GM18508 (cell line): ENCODE measurements at regions not wholly inside any gene's neighbourhood (a gene's known extent, or its start where the extent isn't known, plus 50 kb on each side); places are given as distances from the start of the nearest gene placed in this dataset.

ENCODE experiments used
- ATAC-seq: cut with Tn5 transposase; IDR thresholded peaks from one replicate; pipeline ENCODE4 v1.9.1; 2021; ENCODE audit warnings: moderate number of reproducible peaks; ENCODE audit not compliant: insufficient read depth, unreplicated experiment

DNA sequence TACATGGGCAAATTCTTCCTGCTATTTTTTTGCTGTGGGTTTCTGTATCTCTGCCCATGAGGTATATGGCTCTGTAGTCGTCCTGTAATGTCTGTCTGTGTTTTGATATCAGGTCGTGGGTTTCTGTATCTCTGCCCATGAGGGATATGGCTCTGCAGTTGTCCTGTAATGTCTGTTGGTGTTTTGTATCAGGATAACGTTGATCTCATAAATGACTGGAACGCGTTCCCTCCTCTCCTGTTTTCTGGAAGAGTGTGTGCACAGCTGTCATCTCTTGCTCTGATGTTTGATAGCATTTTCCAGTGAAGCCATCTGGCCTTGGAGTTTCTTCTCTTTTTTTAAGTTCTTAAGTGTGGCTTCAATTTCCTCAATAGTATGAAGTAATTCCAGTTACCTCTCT is 57.2 kb downstream of the SOX1 start:
- ATAC-seq, result no peak

DNA sequence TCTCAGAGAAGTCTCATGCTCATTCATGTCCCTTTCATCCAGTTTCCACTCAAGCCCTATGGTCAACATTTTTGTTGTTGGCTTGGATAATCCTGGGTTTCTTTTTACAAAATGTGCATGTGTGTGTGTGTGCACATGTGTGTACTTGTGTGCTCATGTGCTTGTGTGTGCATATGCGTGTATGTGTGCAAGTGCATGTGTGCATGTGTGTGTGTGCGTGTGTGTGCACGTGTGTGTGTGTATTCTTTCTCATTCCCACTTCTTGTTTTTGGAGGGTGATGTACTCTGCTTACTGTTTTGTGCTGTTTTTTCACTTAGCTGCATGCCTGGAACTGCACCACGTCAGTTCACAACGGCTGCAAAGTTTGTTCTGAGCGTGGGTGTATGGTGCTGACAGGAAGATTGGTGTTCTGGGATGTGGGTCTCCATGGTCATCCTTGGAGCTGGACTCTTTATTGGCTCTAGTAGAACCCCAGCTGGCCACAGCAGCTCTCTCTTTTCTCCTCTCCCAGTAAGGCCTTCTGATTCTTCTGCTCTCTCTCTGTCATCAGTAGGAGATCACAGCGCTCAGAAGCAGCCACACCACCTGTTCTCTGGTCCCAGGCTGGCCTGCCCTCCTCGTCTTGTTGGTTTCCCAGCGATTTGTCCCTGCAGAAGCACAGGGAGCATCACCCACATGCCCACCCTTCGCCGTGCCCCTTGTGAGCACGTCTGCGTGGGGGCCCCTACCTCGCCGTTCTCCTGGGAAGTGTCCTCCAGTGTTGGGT is 60.8 kb downstream of the SOX1 start:
- no peak for ATAC-seq

DNA sequence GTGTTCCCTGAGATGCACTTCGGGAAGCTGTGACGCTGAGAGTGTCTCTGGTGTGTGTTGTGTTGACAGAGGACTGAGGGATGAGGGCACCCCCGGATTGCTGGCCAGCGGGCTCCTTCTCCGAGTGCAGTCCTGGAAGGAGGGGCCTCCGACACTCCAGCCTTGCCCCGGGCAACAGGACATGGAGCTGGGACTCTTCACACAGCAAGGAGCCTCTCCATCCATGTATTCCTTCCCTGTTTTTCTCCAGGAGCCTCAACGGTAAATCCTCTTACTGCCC is 61.3 kb downstream of the SOX1 start:
- ATAC-seq, result no peak

DNA sequence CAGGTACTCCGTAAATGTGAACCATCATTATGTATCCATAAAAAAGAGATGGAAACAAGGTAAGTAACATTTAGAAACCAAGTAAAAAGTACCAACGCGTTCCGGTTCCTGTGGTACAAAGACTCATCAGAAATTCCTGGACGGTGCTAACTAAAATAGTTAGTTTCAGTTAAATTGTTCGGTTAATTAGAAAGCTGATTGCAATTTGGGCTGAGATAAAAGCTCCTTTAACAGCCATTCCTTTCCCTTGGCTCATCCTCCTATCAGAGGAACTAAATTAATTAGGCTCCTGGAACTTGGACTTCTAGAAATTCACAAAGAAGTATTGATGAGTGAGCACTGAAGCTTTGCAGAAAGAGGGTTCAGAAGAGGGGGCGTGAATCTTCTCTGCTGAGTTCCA is 63.5 kb downstream of the SOX1 start:
- ATAC-seq, result no peak

DNA sequence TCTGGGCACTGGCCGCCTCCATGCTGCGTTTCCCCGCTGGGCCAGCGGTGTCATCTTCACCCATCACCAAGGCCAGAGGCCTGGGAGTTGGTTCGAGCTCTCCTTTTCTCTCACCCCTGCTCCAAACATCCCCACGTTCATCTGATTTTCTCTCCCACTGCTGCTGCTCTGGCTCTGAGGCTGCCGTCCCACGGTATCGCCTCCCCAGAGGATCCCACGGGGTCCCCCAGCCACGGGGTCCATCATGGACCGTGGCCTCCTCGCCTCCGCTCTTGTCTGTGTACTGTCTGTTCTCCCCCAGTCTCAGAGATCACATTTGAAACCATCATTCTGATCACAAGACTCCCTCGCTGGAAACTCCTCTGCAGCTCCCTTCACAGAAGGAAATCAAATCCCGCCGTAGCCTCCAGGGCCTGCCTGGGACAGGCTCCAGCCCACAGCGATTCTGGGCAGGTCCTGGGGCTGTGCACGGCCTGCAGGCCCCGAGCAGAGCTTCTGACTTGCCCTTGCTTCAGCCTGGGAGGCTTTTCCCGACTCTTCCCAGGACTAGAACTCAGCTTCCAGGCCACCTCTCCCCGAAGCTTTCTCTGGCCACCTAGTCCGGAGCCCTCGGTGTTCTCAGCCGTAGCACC is 64.2 kb downstream of the SOX1 start:
- no peak for ATAC-seq

DNA sequence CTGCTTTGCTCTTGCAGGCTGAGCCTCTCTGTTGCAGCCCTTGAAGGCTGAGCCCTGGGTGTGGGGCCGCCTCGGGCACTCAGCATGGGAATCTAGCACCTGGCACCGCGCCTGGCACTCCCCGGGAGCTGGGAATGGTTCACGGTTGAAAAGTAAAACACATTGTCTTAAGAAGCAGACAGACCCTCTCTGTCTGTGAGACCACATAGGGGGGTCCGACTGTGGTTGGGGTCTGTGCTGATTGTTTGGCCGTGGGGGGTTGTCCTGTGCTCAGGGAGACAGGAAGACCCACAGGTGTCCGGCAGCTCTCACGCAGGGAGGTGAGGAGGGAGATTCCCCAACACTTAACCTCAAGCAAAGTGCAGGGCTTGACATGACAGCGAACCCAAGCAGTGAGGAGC is 64.8 kb downstream of the SOX1 start:
- no peak for ATAC-seq

DNA sequence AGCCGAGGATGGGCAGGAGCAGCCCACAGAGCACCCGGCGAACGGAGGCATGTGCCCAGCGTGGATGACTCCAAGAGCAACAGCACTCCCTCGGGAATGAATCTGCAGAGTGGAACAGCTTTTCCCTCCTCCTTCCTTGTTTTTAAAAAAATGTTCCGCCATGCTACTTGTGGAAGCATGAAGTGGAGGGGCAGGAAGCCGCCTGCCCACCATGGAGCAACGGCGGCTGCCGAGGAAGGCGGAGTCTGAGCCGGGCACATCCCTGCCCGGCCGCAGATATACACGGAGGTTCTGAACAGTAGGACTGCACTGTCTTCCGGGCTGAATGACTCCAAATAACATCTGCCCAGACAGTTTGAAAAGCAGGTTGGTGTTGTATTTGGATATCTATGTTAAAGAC is 65.2 kb downstream of the SOX1 start:
- no peak for ATAC-seq

DNA sequence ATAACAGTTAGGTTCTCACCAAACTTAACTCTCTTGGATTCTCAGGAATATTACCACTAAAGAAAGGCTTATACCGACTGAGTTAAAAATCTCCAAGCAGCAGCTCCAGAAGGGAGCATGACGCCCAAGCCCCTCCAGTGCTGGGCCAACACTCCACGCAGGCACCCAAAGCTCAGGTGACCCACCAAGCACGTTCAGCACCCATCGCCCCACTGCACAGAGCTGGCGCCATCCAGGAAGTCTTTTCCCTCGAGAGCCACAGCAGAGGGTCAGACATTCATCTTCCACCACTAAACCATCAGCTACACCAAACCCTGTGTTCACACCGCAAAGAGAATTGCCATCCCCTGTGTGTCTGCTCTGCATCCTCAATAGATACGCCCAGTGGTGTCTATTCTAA is 65.7 kb downstream of the SOX1 start:
- ATAC-seq, result no peak

DNA sequence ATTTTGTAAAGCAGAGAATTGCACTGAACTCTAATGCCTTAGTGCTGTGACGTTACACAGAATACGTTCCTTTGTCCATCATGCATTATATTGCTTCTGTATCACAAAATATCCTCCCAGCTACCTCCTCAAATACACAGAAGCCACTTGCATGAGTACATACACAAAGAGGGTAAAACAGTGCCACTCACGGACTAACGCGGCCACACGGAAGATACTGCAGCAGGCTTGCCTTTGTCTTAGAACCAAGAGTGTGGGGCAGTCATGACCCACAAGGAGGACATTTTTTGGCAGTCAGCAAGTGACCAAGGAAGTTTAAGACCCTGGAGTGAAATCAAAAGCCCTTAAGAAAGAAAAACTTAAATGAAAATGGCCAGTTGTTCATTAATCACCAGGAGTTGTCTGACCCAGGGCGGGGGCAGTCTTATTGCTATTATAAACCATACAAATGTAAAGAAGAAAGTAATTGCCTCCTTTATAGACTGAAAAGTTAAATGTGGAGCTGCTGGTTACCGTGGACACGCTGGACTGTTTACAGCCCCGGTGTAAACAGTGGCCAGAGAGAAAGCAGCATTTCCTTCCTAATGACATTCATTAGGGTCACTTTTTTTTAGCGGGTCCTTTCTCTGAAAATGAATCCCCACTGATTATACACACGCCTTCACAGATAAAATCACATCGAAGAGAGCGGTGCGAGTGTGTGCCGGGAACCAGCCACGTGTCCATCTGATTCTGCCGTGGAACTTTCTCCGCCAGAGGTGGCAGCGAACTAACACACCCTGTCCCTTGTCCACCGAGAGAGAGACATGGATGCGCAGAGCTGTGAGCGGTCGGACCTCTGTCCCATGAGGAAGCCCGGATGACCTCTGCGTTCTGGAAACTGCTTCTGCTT is 66.8 kb downstream of the SOX1 start:
- no peak for ATAC-seq

DNA sequence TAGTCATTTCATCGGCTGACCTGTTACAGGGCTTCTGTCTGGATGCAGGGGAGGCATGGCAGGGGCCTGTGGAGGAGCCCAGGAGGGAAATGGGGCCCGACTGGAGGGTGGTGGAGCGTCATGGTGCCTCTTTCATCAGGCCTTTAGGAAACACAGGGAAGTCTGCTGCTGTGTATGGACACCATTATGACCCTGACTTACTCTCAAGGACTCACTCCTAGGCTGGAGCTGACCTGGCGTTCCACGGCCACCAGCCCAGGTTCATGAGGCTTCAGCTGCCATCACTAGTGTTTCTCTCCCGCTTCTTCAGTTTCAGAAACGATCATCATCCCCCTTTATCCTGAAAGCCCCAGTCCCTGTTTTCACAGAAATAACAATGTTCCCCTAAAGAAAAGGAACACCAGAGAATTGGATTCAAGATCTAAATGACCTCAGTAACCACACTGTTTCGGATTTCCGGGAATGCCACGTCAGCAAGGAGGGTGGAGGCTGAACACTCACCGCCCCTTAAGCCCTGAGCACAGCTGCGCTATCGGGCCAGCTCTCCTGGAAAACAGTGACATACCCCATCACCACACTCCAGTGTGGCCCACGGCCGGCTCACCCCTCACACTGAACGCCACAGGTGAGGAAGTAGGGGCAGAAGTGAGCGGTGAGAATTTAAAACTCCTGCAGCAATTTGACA is 67.6 kb downstream of the SOX1 start:
- no peak for ATAC-seq

DNA sequence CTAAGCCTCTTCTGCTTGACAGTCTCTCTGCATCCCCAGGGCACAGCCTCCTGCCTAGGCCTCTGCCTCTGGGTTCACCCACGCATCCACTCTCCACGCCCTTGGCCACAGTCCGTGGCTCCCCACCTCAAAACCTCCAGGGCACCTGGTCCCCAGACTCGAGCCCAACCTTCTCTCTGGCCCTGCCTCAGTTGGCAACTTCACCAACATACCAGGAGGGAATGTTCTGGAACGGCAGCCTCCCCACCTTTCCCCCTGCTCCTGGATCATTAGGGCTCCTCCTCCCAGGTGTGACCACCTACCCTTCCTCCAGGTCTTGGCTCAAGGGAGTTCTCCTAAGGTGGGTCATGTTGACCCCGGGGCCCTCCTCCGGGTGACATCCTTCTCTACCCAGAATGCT is 69.1 kb downstream of the SOX1 start:
- no peak for ATAC-seq

DNA sequence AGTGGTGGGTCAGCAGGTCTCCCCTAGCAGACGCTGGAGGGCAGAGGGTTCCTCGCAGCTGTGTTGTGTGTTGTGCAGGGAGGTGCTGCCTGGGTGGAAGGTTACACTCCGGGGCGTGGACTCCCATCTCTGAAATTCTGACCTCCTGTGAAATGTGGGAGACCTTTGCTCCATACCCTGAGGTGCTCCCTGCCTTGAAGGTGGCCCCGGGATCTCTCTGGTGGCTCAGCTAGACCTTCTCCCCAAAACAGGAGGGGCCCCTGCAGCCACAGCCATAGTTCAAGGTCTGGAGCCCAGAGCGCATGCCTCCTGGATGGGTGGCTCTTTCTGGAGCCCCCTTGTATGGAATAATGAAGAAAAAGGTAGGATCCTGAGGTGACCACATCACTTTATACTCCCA is 70.2 kb downstream of the SOX1 start:
- ATAC-seq, result no peak

DNA sequence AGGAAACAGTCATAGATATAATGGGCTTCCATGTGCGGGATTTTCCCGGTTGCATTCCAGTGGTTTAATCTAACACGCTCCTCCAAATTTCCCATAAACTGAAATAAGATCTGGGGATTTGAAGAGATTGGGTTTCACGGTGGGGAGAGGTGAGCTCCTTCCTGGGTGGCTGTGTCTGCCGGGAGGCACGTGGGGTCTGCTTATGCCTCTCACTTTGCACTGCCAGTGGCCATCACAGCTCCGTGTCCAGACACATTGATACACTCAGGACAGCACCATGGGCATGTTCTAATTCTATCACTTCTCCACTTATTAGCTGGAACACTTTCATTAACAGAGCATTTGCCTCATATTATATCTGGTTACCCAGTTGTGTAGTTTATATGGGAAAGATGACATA is 73.4 kb downstream of the SOX1 start:
- ATAC-seq, result no peak

DNA sequence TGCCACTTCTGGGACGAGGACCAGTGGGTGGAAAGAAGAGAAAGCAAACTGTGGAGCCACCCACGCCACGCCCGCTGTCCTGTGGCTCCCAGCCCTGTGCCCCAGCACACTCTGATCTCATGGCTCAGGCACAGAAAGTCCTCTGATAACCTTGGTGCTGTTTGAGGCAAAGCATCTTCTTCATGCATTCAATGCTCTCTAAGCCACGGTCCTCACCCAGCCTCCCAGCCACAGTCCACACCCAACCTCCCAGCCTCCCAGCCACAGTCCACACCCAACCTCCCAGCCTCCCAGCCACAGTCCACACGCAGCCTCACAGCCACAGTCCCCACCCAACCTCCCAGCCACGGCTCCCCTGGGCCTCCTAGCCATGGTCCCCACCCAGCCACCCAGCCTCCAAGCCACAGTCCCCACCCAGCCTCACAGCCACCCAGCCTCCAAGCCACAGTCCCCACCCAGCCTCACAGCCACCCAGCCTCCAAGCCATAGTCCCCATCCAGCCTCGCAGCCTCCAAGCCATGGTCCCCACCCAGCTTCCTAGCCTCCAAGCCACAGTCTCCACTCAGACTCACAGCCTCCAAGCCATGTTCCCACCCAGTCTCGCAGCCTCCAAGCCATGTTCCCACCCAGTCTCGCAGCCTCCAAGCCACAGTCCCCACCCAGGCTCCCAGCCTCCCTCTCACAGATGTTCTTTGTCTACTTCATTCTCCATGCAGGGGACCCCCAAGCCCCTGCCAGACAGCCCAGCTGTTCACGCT is 74.9 kb downstream of the SOX1 start:
- no peak for ATAC-seq

DNA sequence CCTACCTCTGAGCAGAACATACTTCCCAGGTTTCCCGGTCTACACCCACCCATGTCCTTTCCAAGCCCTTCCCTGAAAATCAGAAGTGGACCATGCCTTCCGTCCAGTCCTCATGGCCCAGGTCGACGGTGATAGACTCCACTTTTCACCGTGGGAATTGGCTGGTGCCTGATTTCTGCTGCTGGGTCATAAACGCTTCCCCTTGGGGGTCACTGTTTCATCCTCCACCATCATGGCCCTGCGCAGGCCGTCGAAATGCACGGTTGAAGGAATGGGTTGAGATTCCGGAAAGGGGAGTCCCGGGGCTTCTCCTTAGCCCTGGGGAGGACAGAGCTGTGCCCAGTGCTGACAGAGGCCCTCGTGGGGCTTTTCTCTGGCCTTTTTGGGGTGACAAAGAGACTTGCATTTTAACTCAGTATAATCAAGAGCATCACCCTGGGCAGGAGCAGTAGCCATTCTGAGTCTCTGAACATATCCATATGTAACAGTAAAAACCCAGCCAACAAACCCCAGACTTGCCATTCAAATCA is 75.5 kb downstream of the SOX1 start:
- no peak for ATAC-seq

DNA sequence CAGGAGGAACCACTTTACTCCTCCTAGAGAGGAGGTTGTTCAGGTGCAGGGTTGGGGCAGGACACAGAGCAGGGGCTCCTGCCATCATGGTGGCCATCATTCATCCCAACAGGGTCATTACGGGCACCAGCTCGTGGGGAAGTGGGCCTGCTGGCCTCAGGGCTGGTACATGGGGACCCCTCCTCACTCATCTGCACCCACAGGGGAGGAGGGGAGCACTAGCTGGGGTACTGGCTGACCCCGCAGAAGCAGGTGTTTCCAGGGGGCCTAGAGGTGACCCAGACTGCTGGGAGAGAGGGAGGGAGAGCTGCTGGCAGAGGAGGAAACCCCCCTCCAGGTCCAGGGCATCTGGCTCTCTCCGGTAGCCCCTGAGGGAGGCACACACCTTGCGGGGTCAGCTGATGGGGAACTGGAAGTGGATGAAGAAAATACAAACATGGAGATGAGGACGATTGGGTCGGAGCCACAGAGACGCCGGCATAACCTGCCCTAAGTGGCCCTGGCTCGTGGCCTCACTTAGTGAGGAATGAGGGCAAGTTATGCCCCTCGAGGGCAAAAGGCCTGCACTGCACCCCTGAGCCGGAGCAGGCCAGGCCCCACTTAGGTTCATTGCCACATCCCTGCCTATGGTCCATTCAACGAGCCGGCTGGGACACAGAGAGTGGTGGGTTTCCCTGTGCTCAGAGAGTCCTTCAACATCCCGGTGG is 76.2 kb downstream of the SOX1 start:
- ATAC-seq, result no peak

DNA sequence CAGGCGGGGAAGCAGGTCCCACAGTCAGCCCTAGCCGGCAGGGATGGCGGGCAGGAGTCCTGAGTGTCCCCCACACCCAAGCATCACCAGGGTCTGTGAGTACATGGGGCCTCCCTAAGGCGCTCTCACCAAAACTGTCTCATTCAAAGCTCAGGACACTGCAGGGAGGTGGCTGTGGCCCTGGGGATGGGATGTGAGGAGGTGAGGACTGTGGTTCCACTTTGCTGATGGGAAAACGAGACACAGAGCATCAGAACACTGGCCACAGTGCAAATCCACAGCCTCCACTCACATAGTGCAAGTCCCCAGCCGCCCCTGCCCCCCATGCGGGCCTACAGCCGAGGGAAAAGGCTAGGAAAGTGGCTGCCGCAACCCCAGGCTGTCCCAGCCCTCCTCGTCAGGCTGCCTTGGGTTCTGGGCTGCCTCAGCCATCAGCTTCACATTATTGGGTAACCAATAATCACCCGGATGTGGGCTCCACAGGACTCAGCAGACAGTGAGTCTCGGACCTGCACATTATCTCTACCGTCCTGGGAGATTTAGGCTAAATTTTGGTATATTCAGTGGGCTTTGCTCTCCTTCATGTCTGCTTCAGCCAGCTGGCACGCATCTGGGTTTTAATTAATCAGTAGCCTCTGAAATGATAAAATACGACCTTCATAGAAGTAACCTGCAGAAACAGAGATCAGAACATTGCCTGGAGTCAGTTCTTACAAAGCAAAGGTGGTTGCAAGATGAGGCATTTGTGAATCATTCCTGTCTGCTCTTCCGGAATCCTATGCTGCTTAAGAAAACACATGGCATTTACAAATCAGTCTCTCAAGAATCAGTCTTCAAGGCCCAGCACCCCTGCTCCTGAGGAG is 77.0 kb downstream of the SOX1 start:
- ATAC-seq, result no peak
